ENCODE measurements at regions not wholly inside any gene's neighbourhood (a gene's known extent, or its start where the extent isn't known, plus 50 kb on each side); places are given as distances from the start of the nearest gene placed in this dataset.
A peak's percentile ranks its signal among the peaks of the same experiment; 100 is the strongest.

- TF ChIP-seq REST (tag by site-specific recombination; IDR thresholded peaks at IDR 0.05) (no peak), KLF8 (tag by site-specific recombination; IDR thresholded peaks at IDR 0.05) (no peak)
Observed at GRCh38 chr2:145488571-145488970, 968.7 kb upstream of the ZEB2 start (continued).

- Histone ChIP-seq H3K4me1 (ENCODE audit: control insufficient read depth, insufficient read depth, low read length) (no peaks in the 10 kb centered on the region), H3K4me3 (ENCODE audit: low read depth, low read length) (no peak overlapping the region), H3K9me3 (ENCODE audit: control insufficient read depth, insufficient read depth, low read depth, low read length) (no peaks in the 10 kb centered on the region), H3K27ac (ENCODE audit: extremely low read depth, low read depth, low read length) (no peak overlapping the region), H3K36me3 (ENCODE audit: control insufficient read depth in 2 of 2, insufficient read depth in 1 of 2, low read length in 2 of 2) (no peaks in the 10 kb centered on the region)
- CTCF ChIA-PET = interaction anchor here (0.6 kb wide), 2 partner anchors 593 to 1417 kb away, joined by 3 to 4 read pairs; no protein-coding TSS in a partner anchor
- POLR2A ChIA-PET = no interaction called here
- TF ChIP-seq SCRT1 (tag by site-specific recombination; IDR thresholded peaks at IDR 0.05; ENCODE audit: borderline replicate concordance) (no peak), ZNF654 (tag by site-specific recombination; IDR thresholded peaks at IDR 0.05; ENCODE audit: low read depth) (0 out of 2 replicates have a peak, but pooled peaks have one; percentile 7), KLF16 (tag by site-specific recombination; IDR thresholded peaks at IDR 0.05) (no peak), REPIN1 (tag by site-specific recombination; IDR thresholded peaks at IDR 0.05; ENCODE audit: low read depth) (no peak)
- TF ChIP-seq, protein P1, sequence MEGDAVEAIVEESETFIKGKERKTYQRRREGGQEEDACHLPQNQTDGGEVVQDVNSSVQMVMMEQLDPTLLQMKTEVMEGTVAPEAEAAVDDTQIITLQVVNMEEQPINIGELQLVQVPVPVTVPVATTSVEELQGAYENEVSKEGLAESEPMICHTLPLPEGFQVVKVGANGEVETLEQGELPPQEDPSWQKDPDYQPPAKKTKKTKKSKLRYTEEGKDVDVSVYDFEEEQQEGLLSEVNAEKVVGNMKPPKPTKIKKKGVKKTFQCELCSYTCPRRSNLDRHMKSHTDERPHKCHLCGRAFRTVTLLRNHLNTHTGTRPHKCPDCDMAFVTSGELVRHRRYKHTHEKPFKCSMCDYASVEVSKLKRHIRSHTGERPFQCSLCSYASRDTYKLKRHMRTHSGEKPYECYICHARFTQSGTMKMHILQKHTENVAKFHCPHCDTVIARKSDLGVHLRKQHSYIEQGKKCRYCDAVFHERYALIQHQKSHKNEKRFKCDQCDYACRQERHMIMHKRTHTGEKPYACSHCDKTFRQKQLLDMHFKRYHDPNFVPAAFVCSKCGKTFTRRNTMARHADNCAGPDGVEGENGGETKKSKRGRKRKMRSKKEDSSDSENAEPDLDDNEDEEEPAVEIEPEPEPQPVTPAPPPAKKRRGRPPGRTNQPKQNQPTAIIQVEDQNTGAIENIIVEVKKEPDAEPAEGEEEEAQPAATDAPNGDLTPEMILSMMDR (tag by site-specific recombination; IDR thresholded peaks at IDR 0.05) = no peak
Observed at GRCh38 chr2:145484448-145485097, 964.7 kb upstream of the ZEB2 start.

- ChIA-PET CTCF (interaction anchor here (0.6 kb wide), 2 partner anchors 592 to 1416 kb away, joined by 3 to 4 read pairs; no protein-coding TSS in a partner anchor), POLR2A (no interaction called here)
- Histone ChIP-seq H3K4me1 (ENCODE audit: control insufficient read depth, insufficient read depth, low read length) (no peaks in the 10 kb centered on the region), H3K27ac (ENCODE audit: extremely low read depth, low read depth, low read length) (no peak overlapping the region), H3K9me3 (ENCODE audit: control insufficient read depth, insufficient read depth, low read depth, low read length) (no peaks in the 10 kb centered on the region), H3K36me3 (ENCODE audit: control insufficient read depth in 2 of 2, insufficient read depth in 1 of 2, low read length in 2 of 2) (no peaks in the 10 kb centered on the region), H3K4me3 (ENCODE audit: low read depth, low read length) (no peak overlapping the region)
- TF ChIP-seq, protein P2, sequence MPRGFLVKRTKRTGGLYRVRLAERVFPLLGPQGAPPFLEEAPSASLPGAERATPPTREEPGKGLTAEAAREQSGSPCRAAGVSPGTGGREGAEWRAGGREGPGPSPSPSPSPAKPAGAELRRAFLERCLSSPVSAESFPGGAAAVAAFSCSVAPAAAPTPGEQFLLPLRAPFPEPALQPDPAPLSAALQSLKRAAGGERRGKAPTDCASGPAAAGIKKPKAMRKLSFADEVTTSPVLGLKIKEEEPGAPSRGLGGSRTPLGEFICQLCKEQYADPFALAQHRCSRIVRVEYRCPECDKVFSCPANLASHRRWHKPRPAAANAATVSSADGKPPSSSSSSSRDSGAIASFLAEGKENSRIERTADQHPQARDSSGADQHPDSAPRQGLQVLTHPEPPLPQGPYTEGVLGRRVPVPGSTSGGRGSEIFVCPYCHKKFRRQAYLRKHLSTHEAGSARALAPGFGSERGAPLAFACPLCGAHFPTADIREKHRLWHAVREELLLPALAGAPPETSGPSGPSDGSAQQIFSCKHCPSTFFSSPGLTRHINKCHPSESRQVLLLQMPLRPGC (tag by site-specific recombination; IDR thresholded peaks at IDR 0.05) = no peak
- TF ChIP-seq ZFHX2 (tag by site-specific recombination; conservative IDR thresholded peaks at IDR 0.05) = no peak
- no peak for TF ChIP-seq ZNF664 (tag by site-specific recombination; IDR thresholded peaks at IDR 0.05)
- no peak for TF ChIP-seq ZSCAN23 (tag by site-specific recombination; IDR thresholded peaks at IDR 0.05)
- no peak for TF ChIP-seq ZBTB20 (tag by site-specific recombination; IDR thresholded peaks at IDR 0.05)
- TF ChIP-seq PATZ1 (tag by site-specific recombination; IDR thresholded peaks at IDR 0.05) = no peak
- TF ChIP-seq, protein P3, sequence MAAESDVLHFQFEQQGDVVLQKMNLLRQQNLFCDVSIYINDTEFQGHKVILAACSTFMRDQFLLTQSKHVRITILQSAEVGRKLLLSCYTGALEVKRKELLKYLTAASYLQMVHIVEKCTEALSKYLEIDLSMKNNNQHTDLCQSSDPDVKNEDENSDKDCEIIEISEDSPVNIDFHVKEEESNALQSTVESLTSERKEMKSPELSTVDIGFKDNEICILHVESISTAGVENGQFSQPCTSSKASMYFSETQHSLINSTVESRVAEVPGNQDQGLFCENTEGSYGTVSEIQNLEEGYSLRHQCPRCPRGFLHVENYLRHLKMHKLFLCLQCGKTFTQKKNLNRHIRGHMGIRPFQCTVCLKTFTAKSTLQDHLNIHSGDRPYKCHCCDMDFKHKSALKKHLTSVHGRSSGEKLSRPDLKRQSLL (tag by site-specific recombination; IDR thresholded peaks at IDR 0.05) = no peak
- no peak for TF ChIP-seq WT1 (tag by site-specific recombination; IDR thresholded peaks at IDR 0.05)
- no peak for TF ChIP-seq ZBTB1 (tag by site-specific recombination; IDR thresholded peaks at IDR 0.05)
- TF ChIP-seq ZNF18 (tag by site-specific recombination; IDR thresholded peaks at IDR 0.05) = no peak
- TF ChIP-seq ZNF76 (tag by site-specific recombination; IDR thresholded peaks at IDR 0.05; ENCODE audit: borderline replicate concordance, low read depth) = no peak
- TF ChIP-seq, protein P4, sequence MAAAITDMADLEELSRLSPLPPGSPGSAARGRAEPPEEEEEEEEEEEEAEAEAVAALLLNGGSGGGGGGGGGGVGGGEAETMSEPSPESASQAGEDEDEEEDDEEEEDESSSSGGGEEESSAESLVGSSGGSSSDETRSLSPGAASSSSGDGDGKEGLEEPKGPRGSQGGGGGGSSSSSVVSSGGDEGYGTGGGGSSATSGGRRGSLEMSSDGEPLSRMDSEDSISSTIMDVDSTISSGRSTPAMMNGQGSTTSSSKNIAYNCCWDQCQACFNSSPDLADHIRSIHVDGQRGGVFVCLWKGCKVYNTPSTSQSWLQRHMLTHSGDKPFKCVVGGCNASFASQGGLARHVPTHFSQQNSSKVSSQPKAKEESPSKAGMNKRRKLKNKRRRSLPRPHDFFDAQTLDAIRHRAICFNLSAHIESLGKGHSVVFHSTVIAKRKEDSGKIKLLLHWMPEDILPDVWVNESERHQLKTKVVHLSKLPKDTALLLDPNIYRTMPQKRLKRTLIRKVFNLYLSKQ (tag by site-specific recombination; IDR thresholded peaks at IDR 0.05; ENCODE audit: borderline replicate concordance) = no peak
Observed at GRCh38 chr2:145483854-145484253, 963.9 kb upstream of the ZEB2 start.

Measured in HEK293 (cell line).